ENCODE measurements at regions not wholly inside any gene's neighbourhood (a gene's known extent, or its start where the extent isn't known, plus 50 kb on each side); places are given as distances from the start of the nearest gene placed in this dataset.

DNA sequence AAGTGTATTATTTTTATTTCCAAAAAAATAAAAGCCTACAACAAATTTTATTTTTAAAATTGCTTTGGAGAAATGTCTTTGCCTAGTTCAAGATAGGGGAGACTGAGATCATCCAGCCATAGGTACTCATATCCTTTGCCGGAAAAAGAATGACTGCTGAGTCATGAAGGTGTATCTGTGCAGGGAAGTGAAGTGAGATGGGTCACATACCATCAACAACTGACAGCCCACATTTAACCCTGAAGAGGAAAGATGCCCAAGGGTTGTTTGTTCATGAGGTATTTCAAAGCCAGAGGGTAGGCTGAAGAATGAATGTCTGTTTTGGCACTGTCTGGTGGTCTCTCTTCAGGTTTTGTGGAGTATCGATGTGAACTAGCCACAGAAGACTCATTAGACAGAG lies 106.7 kb upstream of the TTC29 start:
- no peak for DNase-seq (ENCODE audit: low read depth in 2 of 2, low spot score in 1 of 2)

DNA sequence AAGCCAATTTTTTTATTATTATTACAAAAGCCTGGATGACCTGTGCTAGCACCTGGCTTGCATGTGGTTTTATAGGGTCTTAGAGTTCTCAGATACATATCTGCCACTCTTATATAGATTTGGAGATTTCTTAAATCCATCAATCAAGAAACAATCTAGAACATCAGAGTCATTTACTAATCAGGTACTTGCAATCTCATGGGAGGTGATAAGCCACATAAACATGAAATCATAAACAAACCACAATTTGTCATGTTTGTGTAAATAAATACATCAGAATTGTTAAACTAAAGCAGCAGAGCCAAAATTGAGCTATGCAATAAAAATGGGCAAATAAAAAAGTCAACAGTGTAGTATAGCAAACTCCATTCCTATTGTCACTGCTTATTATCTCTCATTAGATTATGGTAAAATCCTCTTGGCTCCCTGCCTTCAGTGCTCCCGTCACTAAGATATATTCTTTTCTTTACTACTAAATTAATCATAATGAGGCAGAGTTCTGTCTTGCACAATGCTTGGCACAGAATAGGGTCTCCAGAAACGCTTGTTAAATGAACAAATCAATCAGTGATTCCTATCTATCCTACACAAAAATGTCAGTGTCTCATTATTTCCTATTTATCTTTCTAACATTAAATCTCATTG lies 108.7 kb upstream of the TTC29 start:
- no peak for DNase-seq (ENCODE audit: low read depth in 2 of 2, low spot score in 1 of 2)

DNA sequence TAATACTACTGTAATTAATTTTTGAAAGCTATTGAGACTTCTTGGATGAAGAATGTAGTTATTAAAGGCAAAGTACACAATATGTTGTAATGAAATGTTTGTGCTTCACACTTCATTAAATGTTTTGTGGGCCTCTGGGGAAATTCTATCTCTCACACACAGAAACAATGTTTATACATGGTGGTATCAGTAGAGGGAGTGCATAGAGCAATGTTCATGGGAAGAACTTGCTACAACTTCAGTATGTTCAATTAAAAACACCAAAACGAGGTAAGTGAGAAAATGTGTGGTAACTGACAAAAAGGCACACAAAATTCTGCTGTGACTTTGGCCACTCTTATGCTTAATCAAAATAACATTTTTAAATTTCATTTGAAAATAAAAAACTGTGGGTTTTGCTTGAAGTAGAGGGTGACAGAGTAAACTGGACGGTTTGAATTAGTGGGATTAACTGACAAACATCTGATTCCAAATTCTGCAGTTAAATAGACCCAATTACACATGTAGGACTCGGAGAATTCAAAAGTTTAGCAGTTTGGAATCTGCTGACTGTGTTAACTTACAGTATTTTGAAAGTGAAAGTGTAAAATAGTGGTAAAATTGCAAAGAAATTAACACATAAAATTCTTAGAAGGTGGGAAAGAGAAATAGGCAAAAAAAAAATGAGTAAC lies 111.4 kb upstream of the TTC29 start:
- DNase-seq (ENCODE audit: low read depth in 2 of 2, low spot score in 1 of 2): no peak

DNA sequence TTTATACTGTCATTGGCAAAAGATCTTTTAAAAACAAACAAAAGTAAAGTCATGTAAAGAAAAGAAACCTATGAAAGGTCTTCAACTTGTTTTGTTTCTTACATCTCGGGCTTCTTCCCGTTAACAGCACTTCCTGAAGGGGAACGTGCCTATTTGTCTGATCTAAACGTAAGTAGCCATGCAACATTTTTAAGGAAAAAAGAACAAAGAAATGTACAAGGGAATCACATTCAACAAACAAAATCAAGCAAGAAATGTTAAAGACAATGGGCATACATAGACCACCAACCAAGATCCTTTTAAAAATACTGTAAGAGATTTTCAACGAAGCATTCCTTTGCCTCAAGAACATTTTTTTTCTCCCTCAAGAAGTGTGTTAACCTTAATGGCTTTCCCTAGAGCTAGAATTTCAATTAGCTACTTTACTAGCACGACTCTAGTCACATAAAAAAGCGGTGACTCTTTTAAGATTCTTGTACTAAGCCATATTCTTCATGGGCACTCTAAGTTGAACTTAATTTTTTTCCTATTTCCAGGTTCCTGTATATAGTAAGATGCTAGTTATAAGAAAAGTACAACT lies 112.0 kb upstream of the TTC29 start:
- DNase-seq (ENCODE audit: low read depth in 2 of 2, low spot score in 1 of 2): no peak

DNA sequence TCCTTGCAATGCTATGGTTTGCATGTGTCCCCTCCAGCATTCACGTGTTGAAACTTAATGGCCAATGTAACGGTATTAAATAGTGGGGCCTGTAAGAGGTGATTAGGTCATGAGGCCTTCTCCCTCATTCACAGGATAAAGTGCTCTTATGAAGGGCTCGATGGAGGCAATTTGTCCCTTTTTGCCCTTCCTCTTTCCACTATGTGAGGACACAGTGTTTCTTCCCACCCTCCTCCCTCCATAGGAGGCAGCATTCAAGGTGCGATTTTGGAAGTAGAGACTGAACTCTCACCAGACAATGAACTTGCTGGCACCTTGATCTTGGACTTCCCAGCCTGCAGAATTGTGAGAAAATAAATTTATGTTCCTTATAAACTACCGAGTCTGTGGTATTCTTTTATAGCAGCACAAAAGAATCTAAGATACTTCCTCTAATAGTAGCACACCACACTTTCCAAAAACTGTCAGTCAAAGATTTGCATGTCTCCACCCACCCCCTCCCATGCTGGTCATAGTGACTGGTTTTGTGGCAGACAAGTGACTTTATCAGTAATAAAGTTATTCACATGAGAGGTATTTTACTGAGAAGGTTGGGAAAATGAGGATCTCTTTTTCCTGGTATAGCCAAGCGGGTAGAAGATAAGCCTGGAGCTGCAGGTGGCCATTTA lies 113.5 kb upstream of the TTC29 start:
- no peak for DNase-seq (ENCODE audit: low read depth in 2 of 2, low spot score in 1 of 2)

DNA sequence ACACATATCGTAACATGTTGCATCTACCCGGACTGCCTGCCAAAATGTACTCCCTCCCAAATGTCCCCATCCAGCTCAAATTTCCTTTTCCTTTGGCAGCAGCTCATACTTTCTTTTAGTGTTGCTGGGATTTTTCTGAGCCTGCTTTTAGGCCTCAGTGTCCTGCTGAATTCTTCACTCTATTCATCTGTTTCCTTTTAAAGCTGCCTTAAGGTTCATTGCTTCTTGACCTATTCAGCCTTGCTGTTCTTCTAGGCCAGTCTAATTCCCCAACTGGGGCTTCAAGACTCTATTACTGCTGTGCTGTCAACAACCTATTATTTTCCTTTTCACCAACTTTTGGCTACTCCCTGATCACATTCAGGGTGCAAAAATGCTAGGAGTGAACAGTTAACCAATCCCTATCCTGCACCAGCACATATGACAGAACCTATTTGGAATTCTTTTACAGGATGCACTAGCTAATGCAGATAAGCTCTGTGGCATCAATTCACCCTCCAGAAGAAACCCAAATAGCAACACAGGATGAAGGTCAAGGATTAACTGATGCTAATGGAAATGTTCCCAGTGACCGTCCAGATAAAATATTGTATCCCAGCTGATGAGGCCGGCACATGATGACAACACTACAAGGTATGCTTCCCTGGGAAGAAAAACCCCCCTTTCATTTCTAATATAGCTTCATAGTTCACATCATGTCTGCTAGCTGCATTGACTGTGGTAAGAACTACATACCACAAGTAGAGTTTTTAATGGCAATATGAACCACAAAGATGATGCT lies 114.7 kb upstream of the TTC29 start:
- DNase-seq (ENCODE audit: low read depth in 2 of 2, low spot score in 1 of 2): no peak

DNA sequence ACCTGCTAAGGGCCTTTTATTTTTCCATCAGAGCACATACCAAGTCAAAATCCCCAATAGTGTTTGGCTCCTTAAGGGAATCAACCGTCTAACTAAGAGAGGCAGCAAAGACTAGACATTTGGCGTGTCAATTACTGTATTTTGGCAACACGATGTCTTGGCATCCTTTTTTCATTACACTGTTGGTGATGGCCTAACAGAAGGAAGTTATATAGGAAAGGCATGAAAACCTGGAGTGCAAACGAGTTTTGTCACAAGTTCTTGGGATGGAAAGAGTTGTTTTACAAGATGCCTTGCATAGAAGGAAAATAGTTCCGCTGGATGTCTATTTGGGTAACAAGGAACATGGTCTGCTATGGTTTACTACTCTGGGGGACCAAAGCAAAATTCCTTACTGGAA lies 119.2 kb upstream of the TTC29 start:
- DNase-seq (ENCODE audit: low read depth in 2 of 2, low spot score in 1 of 2): no peak

DNA sequence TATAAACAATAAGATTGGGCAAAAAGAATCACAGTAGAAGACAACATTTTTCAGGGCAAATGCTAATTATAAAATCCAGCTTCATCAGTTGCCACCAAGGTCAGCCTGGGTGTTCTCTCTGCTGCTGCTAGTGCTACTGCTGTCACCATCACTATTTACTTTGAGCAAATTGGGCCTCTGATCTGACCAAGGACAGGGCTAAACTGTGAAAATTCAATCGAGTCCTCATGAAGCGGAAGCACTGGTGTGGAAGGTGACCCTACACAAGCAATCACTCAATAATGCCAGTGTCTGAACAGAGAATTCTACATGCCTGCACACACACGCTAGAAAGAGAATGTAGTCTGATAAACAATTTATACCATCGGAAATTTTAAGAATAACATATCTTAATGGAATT lies 122.9 kb upstream of the TTC29 start:
- no peak for DNase-seq (ENCODE audit: low read depth in 2 of 2, low spot score in 1 of 2)

DNA sequence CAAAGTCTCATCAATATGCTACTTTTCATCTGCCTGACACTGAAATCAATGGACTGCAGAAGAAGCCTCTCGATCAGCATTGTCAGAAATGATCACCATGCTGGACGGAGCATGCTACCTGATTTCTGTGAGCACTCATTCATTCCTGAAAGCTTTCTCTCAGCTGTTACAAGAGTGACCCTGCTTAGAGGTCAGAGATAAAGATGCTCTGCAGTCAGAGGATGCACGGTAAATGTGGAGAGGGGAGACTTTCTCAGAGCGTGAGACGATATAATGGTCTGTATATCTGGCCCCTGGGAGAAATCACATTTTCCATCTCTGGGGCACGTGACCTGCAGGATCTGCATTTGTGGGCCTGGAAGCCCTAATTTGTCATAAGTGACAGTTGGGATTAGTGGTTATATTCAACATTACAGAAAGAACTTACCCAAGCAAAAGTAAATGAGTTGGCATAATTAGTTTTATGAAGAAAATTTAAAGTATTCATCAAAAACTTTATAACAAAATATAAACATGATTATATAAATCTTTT lies 125.6 kb upstream of the TTC29 start:
- DNase-seq (ENCODE audit: low read depth in 2 of 2, low spot score in 1 of 2): no peak

DNA sequence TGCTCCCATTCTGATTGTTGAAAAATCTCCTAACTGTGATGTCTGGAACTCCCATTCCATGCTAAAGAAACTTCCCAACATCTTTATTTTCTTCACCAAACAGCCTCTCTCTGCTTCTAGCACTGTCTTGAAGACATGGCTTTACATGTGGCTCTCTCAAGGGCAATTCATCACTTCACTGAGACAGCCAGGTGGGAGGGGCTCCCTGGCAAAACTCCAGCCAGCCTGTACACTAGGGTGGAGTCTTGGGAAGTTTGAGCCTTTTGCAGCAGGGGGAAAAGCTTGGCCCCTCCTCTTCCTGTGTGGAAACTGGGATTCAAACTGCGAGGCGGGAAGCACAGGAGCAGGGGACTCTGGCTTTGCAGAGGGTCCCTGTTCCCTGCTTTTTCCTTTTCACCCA lies 130.5 kb upstream of the TTC29 start:
- no peak for DNase-seq (ENCODE audit: low read depth in 2 of 2, low spot score in 1 of 2)

DNA sequence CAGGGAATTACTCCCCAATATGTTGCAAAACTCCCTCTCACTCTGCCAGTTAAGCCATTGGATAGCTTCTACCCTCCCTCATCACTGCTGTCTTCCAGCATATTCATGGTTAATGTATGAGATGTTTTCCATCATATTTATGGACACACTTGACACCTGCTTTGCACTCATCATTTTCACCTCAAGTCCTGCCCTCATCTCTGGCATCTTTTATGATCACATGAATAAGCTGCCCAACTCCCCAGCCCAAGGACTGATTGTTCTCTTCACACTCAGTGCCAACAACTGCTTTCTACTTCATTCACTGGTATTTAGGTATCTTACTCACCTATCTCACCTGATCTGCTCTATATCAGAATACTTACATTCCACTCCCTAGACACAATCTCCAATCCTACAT lies 131.1 kb upstream of the TTC29 start:
- DNase-seq (ENCODE audit: low read depth in 2 of 2, low spot score in 1 of 2): no peak

DNA sequence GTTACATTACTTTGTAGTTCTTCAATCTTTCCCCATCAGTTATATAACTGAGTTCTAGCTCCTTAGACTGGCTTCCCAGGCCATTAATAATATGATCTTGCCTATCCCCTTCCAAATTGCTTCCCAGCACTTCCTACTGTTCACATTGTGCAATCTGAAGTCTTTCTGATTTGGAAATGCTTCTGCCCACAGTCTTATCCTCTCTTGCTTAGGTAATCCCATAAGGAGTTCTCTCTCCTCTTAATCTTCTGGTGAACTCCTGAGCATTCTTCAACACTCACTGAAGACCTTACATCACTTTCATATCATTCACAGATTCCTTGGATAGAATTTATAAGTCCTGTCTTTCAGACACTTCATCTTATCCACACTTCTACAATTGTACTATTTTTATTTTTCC lies 132.7 kb upstream of the TTC29 start:
- DNase-seq (ENCODE audit: low read depth in 2 of 2, low spot score in 1 of 2): no peak

DNA sequence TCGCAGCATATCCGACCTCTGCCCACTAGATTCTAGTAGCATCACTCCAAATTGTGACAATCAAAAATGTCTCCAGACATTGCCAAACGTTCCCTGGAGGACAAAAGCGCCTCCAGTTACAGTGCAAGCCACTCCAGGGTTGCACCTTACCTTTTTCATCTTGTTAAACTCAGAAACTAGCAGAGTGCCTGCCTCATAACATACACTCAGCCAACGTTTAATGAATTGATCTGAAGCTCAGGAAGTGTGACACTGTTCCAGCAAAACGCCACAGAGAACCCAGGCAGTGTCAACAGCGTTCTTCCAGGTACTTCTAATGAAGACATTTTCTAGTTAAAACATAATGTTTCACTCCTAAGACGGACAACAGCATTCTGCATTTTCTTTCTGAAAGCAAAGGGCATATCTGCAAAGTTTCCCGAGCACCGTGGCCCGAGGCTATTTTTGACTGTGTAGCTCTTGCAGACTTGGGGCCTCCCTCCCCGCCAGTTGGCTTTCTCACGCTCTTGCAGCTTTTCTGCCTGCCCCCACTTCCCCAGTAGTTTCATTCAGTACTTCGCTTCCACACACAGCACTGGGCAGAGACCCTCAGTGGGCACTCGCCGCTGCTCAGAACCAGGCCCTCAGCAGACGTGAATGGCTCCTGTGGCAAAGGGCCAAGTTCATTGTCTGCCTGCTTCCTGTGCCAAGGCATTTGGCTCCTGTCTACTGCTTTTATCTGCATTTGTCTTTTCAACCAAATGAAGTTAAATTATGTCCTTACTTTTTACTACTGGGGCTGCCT lies 133.4 kb upstream of the TTC29 start:
- no peak for DNase-seq (ENCODE audit: low read depth in 2 of 2, low spot score in 1 of 2)

DNA sequence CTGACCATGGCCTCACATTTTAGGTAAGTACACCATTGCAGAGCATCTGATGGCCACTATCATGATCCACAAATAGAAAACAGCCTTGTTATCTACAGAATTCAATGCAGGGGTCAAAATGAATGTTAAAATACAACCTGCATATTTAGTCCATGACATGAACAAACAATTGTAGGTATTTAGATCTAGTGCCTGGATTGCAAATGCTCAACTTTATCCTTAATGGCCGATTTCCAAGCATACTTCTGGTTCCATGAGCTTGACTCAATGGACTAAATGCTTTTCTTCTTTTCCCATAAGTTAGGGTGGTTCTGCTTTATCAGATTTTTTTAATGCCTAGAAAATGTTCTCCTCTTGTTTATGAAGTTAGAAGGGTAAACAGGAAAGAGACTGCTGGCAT lies 139.2 kb upstream of the TTC29 start:
- DNase-seq (ENCODE audit: low read depth in 2 of 2, low spot score in 1 of 2): no peak

DNA sequence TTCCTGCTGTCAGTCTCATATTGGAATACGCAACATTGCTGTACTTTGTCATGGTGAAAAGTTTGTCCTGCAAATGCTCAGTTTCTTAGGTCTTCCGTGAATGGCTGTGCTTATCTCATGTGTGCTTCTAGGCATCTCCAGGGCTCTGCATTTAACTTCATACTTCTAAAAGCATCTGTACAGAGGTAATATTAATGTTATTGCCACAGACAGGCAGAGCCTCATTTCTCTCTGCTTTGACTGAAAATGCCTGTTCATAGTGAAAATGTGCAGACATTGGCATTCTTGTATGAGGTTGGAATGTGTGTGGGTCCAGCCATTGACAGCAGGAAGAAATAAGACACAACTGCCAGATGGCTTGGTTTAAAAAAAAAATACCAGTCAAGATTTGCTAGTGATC lies 140.1 kb upstream of the TTC29 start:
- DNase-seq (ENCODE audit: low read depth in 2 of 2, low spot score in 1 of 2): no peak

DNA sequence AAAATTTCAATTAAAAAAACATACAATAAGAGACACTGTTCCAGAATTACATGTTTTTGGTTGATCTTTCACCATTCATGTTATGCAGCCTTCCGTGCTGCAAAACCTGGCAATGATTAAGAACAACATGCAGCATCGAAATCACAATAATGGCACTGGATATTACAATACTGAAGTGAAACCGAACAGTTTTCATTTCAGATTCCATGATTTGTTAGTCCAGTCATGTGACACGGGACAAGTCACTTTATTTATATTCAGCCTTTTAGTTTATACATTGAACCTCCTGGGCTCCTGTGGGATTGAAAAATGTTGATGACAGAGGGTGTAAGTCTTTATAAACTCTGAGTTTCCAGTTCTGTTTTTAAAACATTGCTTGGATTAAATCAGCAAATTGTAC lies 142.5 kb upstream of the TTC29 start:
- DNase-seq (ENCODE audit: low read depth in 2 of 2, low spot score in 1 of 2): no peak

DNA sequence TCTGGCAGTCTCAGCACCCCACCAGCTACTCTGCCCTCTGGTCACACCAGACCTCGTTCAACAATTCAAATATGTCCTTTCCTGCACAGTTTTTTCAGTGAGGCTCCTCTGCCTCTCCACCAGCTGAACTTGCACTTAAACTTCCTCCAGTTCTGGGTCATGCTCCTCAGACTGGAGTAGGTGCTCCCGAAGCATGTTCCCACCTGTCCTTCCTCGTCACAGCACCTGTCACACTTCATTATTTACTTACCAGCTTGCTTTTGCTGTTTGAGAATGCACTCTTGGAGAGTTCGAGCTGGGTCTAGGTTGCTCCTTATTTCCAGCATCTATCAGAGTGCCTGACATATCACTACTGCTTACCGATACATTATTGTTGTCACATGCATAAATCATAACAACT lies 144.8 kb upstream of the TTC29 start:
- no peak for DNase-seq (ENCODE audit: low read depth in 2 of 2, low spot score in 1 of 2)

DNA sequence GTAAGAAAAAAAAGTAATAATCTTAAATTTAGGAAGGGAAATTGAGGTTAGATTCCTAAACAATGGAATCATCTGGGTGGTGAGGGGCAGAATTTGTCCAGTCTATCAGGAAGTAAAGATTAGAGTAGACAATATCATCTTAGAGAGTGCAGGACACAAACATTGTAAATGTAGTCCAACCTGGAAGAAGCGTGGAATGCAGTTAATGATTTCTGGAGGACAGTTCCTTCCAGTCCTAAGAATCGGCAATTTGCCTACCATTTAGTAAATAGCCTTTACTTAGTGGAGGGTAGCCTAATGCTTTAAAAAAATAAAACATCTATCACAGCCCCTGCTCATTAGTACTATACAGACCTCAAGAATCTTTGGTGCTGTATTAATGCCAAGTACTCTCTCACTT lies 147.5 kb upstream of the TTC29 start:
- DNase-seq (ENCODE audit: low read depth in 2 of 2, low spot score in 1 of 2): no peak

DNA sequence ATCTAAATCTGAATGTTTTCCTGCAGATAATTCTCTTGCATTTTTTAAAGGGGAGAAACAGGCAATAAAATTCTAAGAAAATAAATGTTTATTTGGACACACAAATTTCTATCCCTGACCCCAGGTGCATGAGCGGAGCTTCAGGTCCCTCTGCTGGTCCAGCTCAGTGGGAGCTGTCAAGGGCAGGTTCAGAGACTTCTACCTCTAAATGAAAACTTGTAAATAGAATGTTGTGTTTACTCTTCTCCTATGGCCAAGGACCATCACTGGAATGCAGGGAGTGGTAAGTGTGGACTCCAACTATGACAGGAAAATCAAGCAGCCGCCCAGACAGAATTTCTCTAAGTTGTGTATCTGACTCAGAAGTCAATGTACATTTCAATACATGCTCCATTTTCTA lies 148.6 kb upstream of the TTC29 start:
- DNase-seq (ENCODE audit: low read depth in 2 of 2, low spot score in 1 of 2): no peak
